ENCODE measurements at regions not wholly inside any gene's neighbourhood (a gene's known extent, or its start where the extent isn't known, plus 50 kb on each side); places are given as distances from the start of the nearest gene placed in this dataset.

DNA sequence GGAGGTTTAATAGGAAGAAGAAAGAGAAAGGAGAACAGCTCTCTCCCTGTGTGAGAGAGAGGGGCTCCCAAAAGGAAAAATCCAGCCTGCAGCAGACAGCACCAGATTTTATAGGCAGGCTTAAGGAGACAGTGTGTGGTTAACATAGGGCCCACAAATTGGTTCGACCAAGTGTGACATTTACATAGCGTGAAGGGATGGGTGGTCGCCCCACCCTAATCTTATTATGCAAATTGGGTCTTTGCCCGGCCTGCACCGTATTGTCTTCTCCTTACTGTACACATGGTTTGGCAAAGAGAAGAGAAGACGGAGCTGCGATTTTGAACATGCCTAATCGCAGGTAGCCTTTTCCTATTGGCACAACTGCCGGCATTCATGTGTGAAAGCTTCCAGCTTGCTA lies 756.3 kb downstream of the NXPH1 start (continued):
- TF ChIP-seq ZNF512 (CRISPR knock-in tag; IDR thresholded peaks at IDR 0.05; ENCODE audit: borderline replicate concordance) (no peak), ZNF232 (CRISPR knock-in tag; IDR thresholded peaks at IDR 0.05) (no peak), GABPB1 (CRISPR knock-in tag; IDR thresholded peaks at IDR 0.05) (no peak), NFYB (CRISPR knock-in tag; conservative IDR thresholded peaks at IDR 0.05; ENCODE audit: low read depth) (no peak), FOXJ3 (CRISPR knock-in tag; IDR thresholded peaks at IDR 0.05; ENCODE audit: borderline replicate concordance) (no peak), USF1 (CRISPR knock-in tag; IDR thresholded peaks at IDR 0.05) (no peak), SMAD3 (CRISPR knock-in tag; IDR thresholded peaks at IDR 0.05; ENCODE audit: borderline replicate concordance) (no peak)

DNA sequence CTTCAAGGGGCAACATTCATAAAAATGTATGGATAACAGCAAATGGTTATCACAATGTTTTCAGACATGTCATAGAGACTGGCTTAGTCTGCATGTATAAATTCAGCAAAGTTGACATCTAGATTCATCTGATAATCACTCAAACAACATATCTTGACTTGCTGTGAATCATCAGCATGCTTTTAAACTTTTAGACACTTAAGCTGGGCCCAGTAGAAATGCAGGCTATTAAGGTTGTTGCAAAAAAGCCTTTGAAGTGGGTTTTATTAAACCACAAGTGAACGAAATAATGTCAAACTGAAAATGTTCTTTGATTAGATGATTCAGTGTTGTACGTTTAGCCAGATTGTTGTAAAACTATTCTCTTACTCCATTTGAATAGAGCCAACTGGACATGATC lies 759.6 kb downstream of the NXPH1 start:
- no peak overlapping the region for H3K27ac Mint-ChIP-seq
- H3K36me3 Mint-ChIP-seq = no peaks in the 10 kb centered on the region
- H3K27me3 Mint-ChIP-seq (ENCODE audit: low read depth) = no peaks in the 10 kb centered on the region
- ATAC-seq = no peak
- H3K4me1 Mint-ChIP-seq = peaks cover 5% of the 10 kb centered on the region; the same call in 1 of the 2 replicates
- no peak overlapping the region for H3K4me3 Mint-ChIP-seq
- H3K9me3 Mint-ChIP-seq = no peaks in the 10 kb centered on the region
- ChIA-PET POLR2A (no interaction called here), CTCF (no interaction called here)
- DNase-seq (ENCODE audit: low spot score) = no peak
- TF ChIP-seq AFF4 (CRISPR knock-in tag; IDR thresholded peaks at IDR 0.05; ENCODE audit: borderline replicate concordance) (no peak), GRHL2 (CRISPR knock-in tag; IDR thresholded peaks at IDR 0.05; ENCODE audit: insufficient replicate concordance, severe bottlenecking) (no peak), SMAD4 (CRISPR knock-in tag; IDR thresholded peaks at IDR 0.05) (no peak), MXD4 (CRISPR knock-in tag; IDR thresholded peaks at IDR 0.05; ENCODE audit: borderline replicate concordance) (no peak), NFYB (CRISPR knock-in tag; conservative IDR thresholded peaks at IDR 0.05; ENCODE audit: low read depth) (no peak), IRF1 (CRISPR knock-in tag; IDR thresholded peaks at IDR 0.05) (no peak), ZNF396 (CRISPR knock-in tag; IDR thresholded peaks at IDR 0.05; ENCODE audit: borderline replicate concordance) (no peak), JAZF1 (CRISPR knock-in tag; IDR thresholded peaks at IDR 0.05) (no peak), ZNF416 (CRISPR knock-in tag; IDR thresholded peaks at IDR 0.05) (no peak), ZNF281 (CRISPR knock-in tag; IDR thresholded peaks at IDR 0.05) (no peak), ARID4B (CRISPR knock-in tag; IDR thresholded peaks at IDR 0.05; ENCODE audit: borderline replicate concordance) (no peak), PRRX2 (CRISPR knock-in tag; IDR thresholded peaks at IDR 0.05) (no peak), NR1H2 (CRISPR knock-in tag; IDR thresholded peaks at IDR 0.05) (no peak), ZNF121 (CRISPR knock-in tag; IDR thresholded peaks at IDR 0.05) (no peak), ZNF423 (CRISPR knock-in tag; IDR thresholded peaks at IDR 0.05) (no peak), MYBL2 (CRISPR knock-in tag; IDR thresholded peaks at IDR 0.05) (no peak), SMAD3 (CRISPR knock-in tag; IDR thresholded peaks at IDR 0.05; ENCODE audit: borderline replicate concordance) (no peak)

All from WTC11 (cell line).